ENCODE measurements at regions not wholly inside any gene's neighbourhood (a gene's known extent, or its start where the extent isn't known, plus 50 kb on each side); places are given as distances from the start of the nearest gene placed in this dataset.

DNA sequence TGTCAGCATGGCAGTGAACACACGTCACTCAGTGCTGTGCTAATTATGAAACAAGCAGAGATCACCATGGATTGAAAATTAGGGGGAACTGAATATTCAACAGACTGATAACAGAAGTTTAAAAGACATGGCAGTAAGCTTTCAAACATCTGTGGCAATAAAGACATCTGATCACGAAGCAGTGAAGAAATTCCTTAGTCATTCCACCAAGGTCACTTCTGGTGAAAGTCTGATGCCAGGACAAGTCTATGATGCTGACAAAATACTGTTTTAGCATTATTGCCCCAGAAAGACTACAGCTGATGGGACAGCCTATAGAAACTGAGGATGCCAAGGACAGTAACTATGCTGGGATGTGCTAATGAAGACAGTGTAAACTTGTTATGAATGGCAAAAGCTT, 126.9 kb upstream of the RBM19 start:
- Histone ChIP-seq H3K23ac (ENCODE audit: low read length in 2 of 2) (no peak overlapping the region), H2BK5ac (ENCODE audit: low read depth, low read length, poor library complexity, severe bottlenecking) (no peak overlapping the region), H2BK12ac (ENCODE audit: low read length in 2 of 2) (no peak overlapping the region), H3K36me3 (ENCODE audit: control insufficient read depth in 1 of 2, insufficient read depth in 2 of 2, low read depth in 1 of 2, low read length in 2 of 2) (no peaks in the 10 kb centered on the region), H3K4me3 (ENCODE audit: insufficient read depth in 1 of 2, low read depth in 1 of 2, low read length in 2 of 2) (no peak overlapping the region), H2BK15ac (ENCODE audit: low read depth, poor library complexity, severe bottlenecking) (no peak overlapping the region), H3K4me2 (ENCODE audit: low read length, poor library complexity, severe bottlenecking) (no peak overlapping the region), H3K79me1 (replicated peaks; ENCODE audit: low read length, poor library complexity, severe bottlenecking) (no peaks in the 10 kb centered on the region), H2AK5ac (ENCODE audit: low read length, severe bottlenecking) (no peak overlapping the region), H2BK120ac (ENCODE audit: low read depth, low read length) (no peak overlapping the region), H4K91ac (ENCODE audit: low read length) (no peak overlapping the region), H3K4ac (ENCODE audit: low read depth in 1 of 2, low read length in 2 of 2) (no peak overlapping the region), H3K27ac (ENCODE audit: low read length, poor library complexity, severe bottlenecking) (no peak overlapping the region), H3K4me1 (ENCODE audit: control insufficient read depth, insufficient read depth, low read depth, low read length) (no peaks in the 10 kb centered on the region), H3K27me3 (ENCODE audit: control insufficient read depth in 1 of 2, insufficient read depth in 1 of 2, low read length in 2 of 2) (peaks cover 0 to 4% of the 10 kb centered on the region in 2 experiments), H2AFZ (ENCODE audit: low read depth, low read length) (no peak overlapping the region), H3K9me3 (ENCODE audit: control insufficient read depth, low read length) (no peaks in the 10 kb centered on the region), H4K8ac (ENCODE audit: low read length) (no peak overlapping the region), H3K9ac (ENCODE audit: low read length) (no peak overlapping the region), H3K18ac (ENCODE audit: low read depth in 1 of 2, low read length in 2 of 2) (no peak overlapping the region), H3K14ac (ENCODE audit: low read length in 2 of 2) (no peak overlapping the region)
- DNase-seq, result no peak
- 52% methylated on average over 2 of the region's 2 CpGs for WGBS

DNA sequence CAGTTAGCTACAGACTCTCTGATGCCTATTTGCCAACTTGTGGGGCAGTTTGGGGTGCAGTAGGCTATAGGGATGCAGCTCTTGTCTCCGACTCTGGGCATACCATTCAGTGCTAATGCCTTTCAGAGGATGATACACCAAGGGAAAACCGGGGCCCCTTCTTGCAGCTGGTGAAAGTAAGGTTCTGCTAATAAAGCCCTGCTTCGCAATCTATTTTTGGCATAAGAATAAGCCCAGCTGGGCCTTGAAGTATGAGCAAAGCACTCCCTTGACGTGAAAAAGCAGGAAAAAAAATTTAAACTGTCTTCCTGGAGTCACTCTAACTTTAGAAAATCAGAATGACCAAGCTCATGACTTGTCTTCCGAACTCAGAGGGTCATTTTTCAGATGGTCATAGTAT, 124.1 kb upstream of the RBM19 start:
- Histone ChIP-seq H2BK120ac (ENCODE audit: low read depth, low read length) (no peak overlapping the region), H2AK5ac (ENCODE audit: low read length, severe bottlenecking) (no peak overlapping the region), H2AFZ (ENCODE audit: low read depth, low read length) (no peak overlapping the region), H3K23ac (ENCODE audit: low read length in 2 of 2) (no peak overlapping the region), H3K27ac (ENCODE audit: low read length, poor library complexity, severe bottlenecking) (no peak overlapping the region), H3K18ac (ENCODE audit: low read depth in 1 of 2, low read length in 2 of 2) (no peak overlapping the region), H2BK15ac (ENCODE audit: low read depth, poor library complexity, severe bottlenecking) (no peak overlapping the region), H3K4me2 (ENCODE audit: low read length, poor library complexity, severe bottlenecking) (no peak overlapping the region), H3K14ac (ENCODE audit: low read length in 2 of 2) (no peak overlapping the region), H3K4ac (ENCODE audit: low read depth in 1 of 2, low read length in 2 of 2) (no peak overlapping the region), H3K4me1 (ENCODE audit: control insufficient read depth, insufficient read depth, low read depth, low read length) (no peaks in the 10 kb centered on the region), H3K79me1 (replicated peaks; ENCODE audit: low read length, poor library complexity, severe bottlenecking) (no peaks in the 10 kb centered on the region), H3K4me3 (ENCODE audit: insufficient read depth in 1 of 2, low read depth in 1 of 2, low read length in 2 of 2) (no peak overlapping the region), H3K27me3 (ENCODE audit: control insufficient read depth in 1 of 2, insufficient read depth in 1 of 2, low read length in 2 of 2) (peaks cover 0 to 4% of the 10 kb centered on the region in 2 experiments), H3K36me3 (ENCODE audit: control insufficient read depth in 1 of 2, insufficient read depth in 2 of 2, low read depth in 1 of 2, low read length in 2 of 2) (no peaks in the 10 kb centered on the region), H2BK12ac (ENCODE audit: low read length in 2 of 2) (no peak overlapping the region), H3K9me3 (ENCODE audit: control insufficient read depth, low read length) (no peaks in the 10 kb centered on the region), H4K91ac (ENCODE audit: low read length) (no peak overlapping the region), H3K9ac (ENCODE audit: low read length) (no peak overlapping the region), H4K8ac (ENCODE audit: low read length) (no peak overlapping the region), H2BK5ac (ENCODE audit: low read depth, low read length, poor library complexity, severe bottlenecking) (no peak overlapping the region)
- no peak for DNase-seq
- 58% methylated on average over 4 of the region's 5 CpGs for WGBS

DNA sequence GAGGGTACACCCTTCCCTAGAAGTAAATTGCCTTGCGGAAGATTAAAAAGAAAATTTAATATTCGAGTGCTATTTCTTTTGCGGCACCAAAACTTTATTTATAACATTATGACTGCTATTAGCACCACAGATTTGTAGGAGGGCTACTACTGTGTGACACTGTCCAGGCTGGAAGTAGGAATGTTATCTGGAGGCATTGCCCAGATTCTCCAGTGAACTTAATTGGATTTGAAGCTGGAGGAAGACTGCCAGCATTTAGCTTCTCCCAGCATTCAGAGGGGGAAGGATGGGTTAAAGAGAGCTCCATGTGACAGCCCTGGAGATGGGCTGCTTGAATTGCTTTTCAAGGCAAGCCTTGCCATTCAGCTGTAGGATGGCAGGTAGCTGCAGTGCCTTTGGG, 107.0 kb upstream of the RBM19 start:
- Histone ChIP-seq H3K4me1 (ENCODE audit: control insufficient read depth, insufficient read depth, low read depth, low read length) (no peaks in the 10 kb centered on the region), H2BK12ac (ENCODE audit: low read length in 2 of 2) (no peak overlapping the region), H3K18ac (ENCODE audit: low read depth in 1 of 2, low read length in 2 of 2) (no peak overlapping the region), H3K36me3 (ENCODE audit: control insufficient read depth in 1 of 2, insufficient read depth in 2 of 2, low read depth in 1 of 2, low read length in 2 of 2) (no peaks in the 10 kb centered on the region), H2BK120ac (ENCODE audit: low read depth, low read length) (no peak overlapping the region), H3K4me3 (ENCODE audit: insufficient read depth in 1 of 2, low read depth in 1 of 2, low read length in 2 of 2) (no peak overlapping the region), H3K79me1 (replicated peaks; ENCODE audit: low read length, poor library complexity, severe bottlenecking) (no peaks in the 10 kb centered on the region), H3K9me3 (ENCODE audit: control insufficient read depth, low read length) (no peaks in the 10 kb centered on the region), H2AFZ (ENCODE audit: low read depth, low read length) (no peak overlapping the region), H3K27me3 (ENCODE audit: control insufficient read depth in 1 of 2, insufficient read depth in 1 of 2, low read length in 2 of 2) (peaks cover 0 to 49% of the 10 kb centered on the region in 2 experiments), H4K91ac (ENCODE audit: low read length) (no peak overlapping the region), H3K9ac (ENCODE audit: low read length) (no peak overlapping the region), H3K14ac (ENCODE audit: low read length in 2 of 2) (no peak overlapping the region), H2BK15ac (ENCODE audit: low read depth, poor library complexity, severe bottlenecking) (no peak overlapping the region), H3K23ac (ENCODE audit: low read length in 2 of 2) (no peak overlapping the region), H2BK5ac (ENCODE audit: low read depth, low read length, poor library complexity, severe bottlenecking) (no peak overlapping the region), H3K4ac (ENCODE audit: low read depth in 1 of 2, low read length in 2 of 2) (no peak overlapping the region), H4K8ac (ENCODE audit: low read length) (no peak overlapping the region), H2AK5ac (ENCODE audit: low read length, severe bottlenecking) (no peak overlapping the region), H3K27ac (ENCODE audit: low read length, poor library complexity, severe bottlenecking) (no peak overlapping the region), H3K4me2 (ENCODE audit: low read length, poor library complexity, severe bottlenecking) (no peak overlapping the region)
- 80% methylated on average over 1 of the region's 3 CpGs for WGBS
- DNase-seq, result no peak

DNA sequence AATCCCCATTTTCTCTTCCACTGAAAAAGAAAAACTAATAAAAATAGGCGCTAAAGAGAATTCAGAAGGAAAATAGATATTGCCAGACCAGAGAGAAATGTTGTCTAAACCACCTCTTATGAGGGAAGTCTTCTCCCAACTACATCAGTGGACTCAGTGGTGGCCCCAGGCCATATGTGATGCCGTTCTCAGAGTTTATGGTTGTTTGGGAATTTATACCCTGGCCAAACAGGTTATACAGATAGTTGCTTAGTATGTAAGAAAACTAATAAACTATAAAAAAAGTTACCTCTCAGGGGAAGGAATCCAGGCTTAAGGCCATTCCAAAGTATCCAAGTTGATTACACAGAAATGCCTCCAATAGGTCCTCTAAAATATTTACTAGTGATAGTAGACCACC, 103.4 kb upstream of the RBM19 start:
- Histone ChIP-seq H3K9me3 (ENCODE audit: control insufficient read depth, low read length) (no peaks in the 10 kb centered on the region), H2BK12ac (ENCODE audit: low read length in 2 of 2) (no peak overlapping the region), H3K27ac (ENCODE audit: low read length, poor library complexity, severe bottlenecking) (no peak overlapping the region), H2AK5ac (ENCODE audit: low read length, severe bottlenecking) (no peak overlapping the region), H3K36me3 (ENCODE audit: control insufficient read depth in 1 of 2, insufficient read depth in 2 of 2, low read depth in 1 of 2, low read length in 2 of 2) (no peaks in the 10 kb centered on the region), H2BK120ac (ENCODE audit: low read depth, low read length) (no peak overlapping the region), H3K79me1 (replicated peaks; ENCODE audit: low read length, poor library complexity, severe bottlenecking) (no peaks in the 10 kb centered on the region), H4K91ac (ENCODE audit: low read length) (no peak overlapping the region), H2BK15ac (ENCODE audit: low read depth, poor library complexity, severe bottlenecking) (no peak overlapping the region), H2AFZ (ENCODE audit: low read depth, low read length) (no peak overlapping the region), H3K18ac (ENCODE audit: low read depth in 1 of 2, low read length in 2 of 2) (no peak overlapping the region), H3K23ac (ENCODE audit: low read length in 2 of 2) (no peak overlapping the region), H3K4me3 (ENCODE audit: insufficient read depth in 1 of 2, low read depth in 1 of 2, low read length in 2 of 2) (no peak overlapping the region), H4K8ac (ENCODE audit: low read length) (no peak overlapping the region), H3K4me1 (ENCODE audit: control insufficient read depth, insufficient read depth, low read depth, low read length) (no peaks in the 10 kb centered on the region), H3K27me3 (ENCODE audit: control insufficient read depth in 1 of 2, insufficient read depth in 1 of 2, low read length in 2 of 2) (peaks cover 0 to 29% of the 10 kb centered on the region in 2 experiments), H3K9ac (ENCODE audit: low read length) (no peak overlapping the region), H2BK5ac (ENCODE audit: low read depth, low read length, poor library complexity, severe bottlenecking) (no peak overlapping the region), H3K4ac (ENCODE audit: low read depth in 1 of 2, low read length in 2 of 2) (no peak overlapping the region), H3K14ac (ENCODE audit: low read length in 2 of 2) (no peak overlapping the region), H3K4me2 (ENCODE audit: low read length, poor library complexity, severe bottlenecking) (no peak overlapping the region)
- no peak for DNase-seq
- WGBS, result no CpG with 5 or more reads among the region's 2 CpGs

All from mesenchymal stem cell (in vitro differentiated cells and primary cell).